Cardiac muscle cell (in vitro differentiated cells and primary cell): ENCODE measurements at regions not wholly inside any gene's neighbourhood (a gene's known extent, or its start where the extent isn't known, plus 50 kb on each side); places are given as distances from the start of the nearest gene placed in this dataset.

Experiments used
- DNase-seq, 2 donors: peaks; one replicate each; pipeline versions ENCODE4 v3.0.0 to v3.0.0-alpha.2; 2010 to 2017; ENCODE audit warnings: low read depth in 1 of 2, low spot score in 1 of 2
- H3K27ac ChIP-seq: fragments of 200-600 bp; sonication (generic); 2 replicates; pipeline ENCODE4 v1.5.1; 2016
- H3K27me3 ChIP-seq: fragments of 200-600 bp; sonication (generic); 2 replicates; pipeline ENCODE4 v1.6.0; 2016; ENCODE audit warnings: control low read depth
- H3K36me3 ChIP-seq: fragments of 200-600 bp; sonication (generic); 2 replicates; pipeline ENCODE4 v1.5.1; 2016; ENCODE audit warnings: control low read depth
- H3K4me1 ChIP-seq: fragments of 200-600 bp; sonication (generic); 2 replicates; pipeline ENCODE4 v1.8.1; 2017; ENCODE audit warnings: low read depth, mild to moderate bottlenecking, mixed run types
- H3K4me3 ChIP-seq: fragments of 200-600 bp; sonication (generic); 2 replicates; pipeline ENCODE4 v1.5.1; 2016; ENCODE audit warnings: mild to moderate bottlenecking
- H3K9me3 ChIP-seq: fragments of 200-600 bp; sonication (generic); 2 replicates; pipeline ENCODE4 v1.5.1; 2017; ENCODE audit warnings: low read depth, mild to moderate bottlenecking, control low read depth
- CTCF ChIP-seq: IDR thresholded peaks from 2 replicates; pipeline ENCODE4 v1.5.1; 2012; ENCODE audit warnings: low read depth, mild to moderate bottlenecking, low read length

- Histone ChIP-seq H3K4me1 (peaks cover 10% of the 10 kb centered on the region), H3K27ac (no peak overlapping the region), H3K27me3 (no peaks in the 10 kb centered on the region), H3K36me3 (no peaks in the 10 kb centered on the region), H3K9me3 (no peaks in the 10 kb centered on the region), H3K4me3 (no peak overlapping the region)
- peak in 1 of 2 donors; percentile 74 for DNase-seq
- TF ChIP-seq CTCF, result no peak
These were observed 650.4 kb upstream of the RBFOX1 start for GRCh38 chr16:6682142-6682811.

GRCh38 chr16:6678586-6678985 lies 654.1 kb upstream of the RBFOX1 start:
- Histone ChIP-seq H3K9me3 (no peaks in the 10 kb centered on the region), H3K4me3 (no peak overlapping the region), H3K4me1 (peaks cover 10% of the 10 kb centered on the region), H3K36me3 (no peaks in the 10 kb centered on the region), H3K27me3 (no peaks in the 10 kb centered on the region), H3K27ac (no peak overlapping the region)
- no peak for TF ChIP-seq CTCF
- DNase-seq, result no peak

GRCh38 chr16:6674071-6674470 lies 658.6 kb upstream of the RBFOX1 start:
- no peak for DNase-seq
- TF ChIP-seq CTCF, result no peak
- H3K36me3 ChIP-seq, result no peaks in the 10 kb centered on the region

GRCh38 chr16:6672507-6672906 lies 660.1 kb upstream of the RBFOX1 start:
- DNase-seq, result no peak
- no peaks in the 10 kb centered on the region for H3K4me1 ChIP-seq
- TF ChIP-seq CTCF, result no peak
- H3K27ac ChIP-seq, result no peak overlapping the region
- no peaks in the 10 kb centered on the region for H3K9me3 ChIP-seq
- no peaks in the 10 kb centered on the region for H3K36me3 ChIP-seq
- no peak overlapping the region for H3K4me3 ChIP-seq
- no peaks in the 10 kb centered on the region for H3K27me3 ChIP-seq

More at GRCh38 chr16:6674071-6674470, 658.6 kb upstream of the RBFOX1 start:
- Histone ChIP-seq H3K4me3 (no peak overlapping the region), H3K4me1 (peaks cover 5% of the 10 kb centered on the region), H3K27me3 (no peaks in the 10 kb centered on the region), H3K9me3 (no peaks in the 10 kb centered on the region), H3K27ac (no peak overlapping the region)

- H3K4me3 ChIP-seq, result no peak overlapping the region
- no peak for TF ChIP-seq CTCF
- no peaks in the 10 kb centered on the region for H3K9me3 ChIP-seq
- no peak for DNase-seq
- H3K27me3 ChIP-seq, result no peaks in the 10 kb centered on the region
- H3K36me3 ChIP-seq, result no peaks in the 10 kb centered on the region
- no peaks in the 10 kb centered on the region for H3K4me1 ChIP-seq
- no peak overlapping the region for H3K27ac ChIP-seq
These were observed 665.3 kb upstream of the RBFOX1 start for GRCh38 chr16:6667393-6667792.
